ENCODE measurements at regions not wholly inside any gene's neighbourhood (a gene's known extent, or its start where the extent isn't known, plus 50 kb on each side); places are given as distances from the start of the nearest gene placed in this dataset.

DNA sequence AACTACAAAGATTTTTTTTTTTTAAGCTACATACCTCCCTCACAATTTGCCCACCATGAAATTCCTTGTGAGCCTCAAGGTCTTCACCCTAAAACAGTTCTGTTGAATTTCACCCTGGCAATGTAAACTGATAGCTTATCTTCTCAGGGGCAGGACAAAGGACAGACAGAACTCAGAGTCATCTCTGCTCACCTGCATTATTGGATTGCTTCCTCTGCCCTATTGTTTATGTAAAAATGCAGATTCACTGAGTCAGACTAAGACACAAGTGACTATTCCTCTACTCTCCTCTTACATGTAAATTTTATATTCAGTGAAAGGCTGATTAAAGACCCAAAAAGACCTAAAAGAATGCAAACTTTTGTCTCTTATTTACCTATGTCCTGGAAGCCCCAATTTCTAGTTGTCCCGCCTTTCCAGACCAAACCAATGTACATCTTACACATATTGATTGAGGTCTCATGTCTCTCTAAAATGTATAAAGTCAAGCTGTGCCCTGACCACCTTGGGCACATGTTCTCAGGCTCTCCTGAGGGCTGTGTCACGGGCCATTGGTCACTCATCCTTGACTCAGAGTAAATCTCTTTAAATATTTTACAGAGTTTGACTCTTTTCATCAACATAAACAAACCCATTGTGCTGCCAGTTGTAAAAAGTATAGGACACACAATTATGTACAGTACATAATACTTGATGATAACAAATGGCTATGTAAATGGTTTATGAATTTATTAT, 440.2 kb downstream of the HTR7 start:
- ATAC-seq, result no peak

DNA sequence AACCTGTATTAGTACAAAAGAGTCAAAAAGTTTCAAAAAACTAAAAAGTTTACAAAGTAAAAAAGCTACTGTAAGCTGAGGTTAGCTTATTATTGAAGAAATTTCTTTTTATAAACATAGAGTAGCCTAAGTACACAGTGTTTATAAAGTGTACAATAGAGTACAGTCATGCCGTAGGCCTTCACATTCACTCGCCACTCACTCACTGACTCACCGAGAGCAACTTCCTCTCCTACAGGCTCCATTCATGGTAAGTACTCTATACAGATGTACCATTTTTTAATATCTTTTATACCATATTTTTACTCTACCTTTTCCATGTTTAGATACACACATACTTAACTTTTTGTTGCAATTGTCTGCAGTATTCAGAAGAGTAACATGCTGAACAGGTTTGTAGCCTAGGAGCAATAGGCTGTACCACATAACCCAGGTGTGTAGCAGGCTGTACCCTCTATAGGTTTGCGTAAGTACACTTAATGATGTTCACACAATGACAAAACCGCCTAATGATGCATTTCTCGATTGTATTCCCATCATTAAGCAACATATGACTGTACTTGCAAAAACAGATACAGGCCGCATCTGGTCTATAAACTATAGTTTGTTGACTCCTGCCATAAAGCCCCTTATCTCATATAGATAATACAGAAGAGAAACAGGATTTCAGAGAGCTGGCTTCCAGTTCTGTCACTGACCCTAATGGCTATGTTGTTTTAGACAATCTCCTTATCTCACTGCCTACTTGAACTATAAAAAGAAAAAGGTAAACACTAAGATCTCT, 438.8 kb downstream of the HTR7 start:
- peak; percentile 97 for ATAC-seq

DNA sequence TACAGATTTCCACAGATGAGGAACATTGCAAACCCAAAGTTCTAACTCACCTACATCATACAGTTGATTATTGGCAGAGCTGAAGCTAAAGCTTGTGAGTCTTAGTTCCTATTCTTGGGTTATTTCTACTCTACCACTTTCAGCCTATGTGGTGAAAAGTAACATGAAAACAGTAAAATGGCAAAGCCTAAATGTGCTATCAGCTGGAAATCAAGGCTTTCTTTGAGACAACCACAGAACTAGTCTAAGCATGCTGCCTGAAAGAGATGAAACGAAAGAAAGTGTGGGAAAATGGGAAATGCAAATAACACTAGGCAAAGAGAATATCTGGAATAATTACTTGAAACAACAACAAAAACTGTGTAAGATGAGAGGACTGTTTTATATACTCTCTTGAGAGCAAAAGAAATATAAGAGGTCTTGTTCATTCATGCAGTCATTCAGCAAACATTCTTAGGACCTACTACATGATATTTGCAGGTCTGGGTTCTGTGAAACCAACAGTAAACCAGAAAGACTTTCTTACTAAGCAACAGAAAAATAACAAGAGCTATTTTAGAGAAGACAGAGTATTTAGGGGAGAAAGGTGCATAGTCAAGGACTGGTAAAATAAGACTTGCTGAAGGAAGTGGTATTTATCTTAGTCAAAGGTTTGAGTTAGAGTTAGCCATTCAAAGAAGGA, 437.1 kb downstream of the HTR7 start:
- no peak for ATAC-seq

DNA sequence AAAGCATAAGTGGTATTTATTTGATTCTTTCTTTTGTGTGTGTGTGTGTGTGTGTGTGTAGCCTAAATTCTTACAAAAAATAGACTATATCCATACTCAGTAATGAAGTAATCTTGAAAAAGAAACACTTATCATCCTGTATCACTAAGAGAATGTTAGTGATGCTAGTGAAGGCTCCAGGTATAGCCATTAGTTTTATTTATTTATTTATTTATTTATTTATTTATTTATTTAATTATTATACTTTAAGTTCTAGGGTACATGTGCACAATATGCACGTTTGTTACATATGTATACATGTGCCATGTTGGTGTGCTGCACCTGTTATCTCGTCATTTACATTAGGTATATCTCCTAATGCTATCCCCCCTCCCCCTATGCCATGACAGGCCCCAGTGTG, 436.0 kb downstream of the HTR7 start:
- ATAC-seq, result no peak

DNA sequence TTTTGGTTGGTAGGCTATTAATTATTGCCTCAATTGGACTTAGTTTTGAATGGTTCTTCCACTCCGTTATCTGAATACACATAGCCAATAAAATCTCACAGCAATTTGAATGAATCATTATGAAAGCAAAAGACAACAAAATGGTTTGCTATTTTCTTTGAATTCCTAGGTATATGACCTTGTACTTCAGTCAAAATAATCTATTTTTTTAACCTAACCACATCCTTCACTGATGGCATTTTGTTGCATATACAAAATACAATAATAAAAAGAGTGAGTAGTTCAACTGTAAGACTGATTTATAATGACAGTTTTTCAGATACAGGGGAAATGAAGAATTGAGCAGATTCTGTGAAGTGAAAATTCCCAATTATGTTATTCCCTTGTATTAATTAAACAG, 433.1 kb downstream of the HTR7 start:
- ATAC-seq, result no peak

DNA sequence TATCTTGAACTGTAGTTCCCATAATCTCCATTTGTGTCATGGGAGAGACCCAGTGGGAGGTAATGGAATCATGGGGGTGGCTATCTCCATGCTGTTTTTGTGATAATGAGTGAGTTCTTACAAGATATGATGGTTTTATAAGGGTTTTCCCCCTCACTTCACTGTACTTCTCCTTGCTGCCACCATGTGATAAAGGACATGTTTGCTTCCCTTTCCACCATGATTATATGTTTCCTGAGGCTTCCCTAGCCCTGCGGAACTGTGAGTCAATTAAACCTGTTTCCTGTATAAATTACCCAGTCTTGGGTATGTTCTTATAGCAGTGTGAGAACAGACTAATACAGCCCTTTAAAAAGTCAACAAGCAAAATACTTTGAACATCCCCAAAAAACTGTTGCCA, 427.7 kb downstream of the HTR7 start:
- ATAC-seq, result no peak

DNA sequence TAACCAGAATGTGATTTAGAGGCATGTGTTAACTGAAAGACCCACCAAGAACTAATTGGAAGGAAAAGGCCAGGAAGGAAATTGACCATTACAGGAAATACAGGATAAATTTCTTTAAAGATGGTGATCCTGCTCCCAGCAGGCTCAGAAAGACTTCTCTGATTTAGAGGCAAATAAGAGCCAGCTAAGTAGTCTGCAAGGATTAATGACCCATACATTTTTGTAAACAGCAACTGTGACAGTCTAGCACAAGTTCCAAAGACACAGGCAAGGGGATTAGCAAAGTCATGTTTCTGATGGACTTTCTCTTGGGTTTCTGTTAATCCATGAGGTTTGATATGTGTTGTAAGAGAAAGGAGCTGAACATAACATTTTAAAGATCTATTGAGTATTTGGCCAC, 425.0 kb downstream of the HTR7 start:
- ATAC-seq, result no peak

DNA sequence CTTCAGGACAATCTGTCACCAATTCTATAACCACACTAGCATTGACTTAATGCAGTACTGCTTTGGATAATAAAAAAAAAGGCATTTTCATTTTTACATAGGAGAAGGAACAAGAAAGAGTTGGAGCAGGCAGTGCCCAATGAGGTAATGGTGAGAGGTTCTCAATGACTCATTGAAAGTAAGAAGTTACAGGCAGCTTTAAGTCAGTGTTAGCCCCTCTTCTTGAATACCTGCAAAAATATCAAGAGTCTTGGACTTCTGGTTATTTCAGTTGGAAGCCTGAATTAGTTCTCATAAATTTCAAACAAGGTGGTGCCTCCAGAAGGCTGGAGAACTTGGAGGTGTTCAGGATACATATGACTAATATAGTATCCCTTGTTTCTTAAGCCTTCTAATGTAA, 422.5 kb downstream of the HTR7 start:
- no peak for ATAC-seq

DNA sequence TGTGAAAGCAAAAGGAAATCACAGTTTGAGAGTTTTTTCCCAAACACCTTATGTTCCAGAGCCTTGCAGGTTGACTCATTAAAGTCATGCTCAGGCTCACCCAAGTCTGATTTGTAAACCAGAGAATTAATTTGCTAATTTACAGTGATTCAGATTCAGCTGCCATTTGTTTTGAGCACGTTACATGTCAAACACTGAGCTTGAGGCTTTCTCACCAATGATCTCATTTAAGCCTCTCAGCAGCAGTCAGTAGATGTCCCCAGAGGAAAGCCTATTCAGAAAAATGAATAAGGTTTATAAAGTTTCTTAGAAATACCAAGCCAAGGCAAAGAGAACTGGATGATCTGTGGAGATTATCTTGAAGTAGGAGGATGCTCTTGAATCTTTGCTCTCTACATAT, 420.4 kb downstream of the HTR7 start:
- peak; percentile 67 for ATAC-seq

DNA sequence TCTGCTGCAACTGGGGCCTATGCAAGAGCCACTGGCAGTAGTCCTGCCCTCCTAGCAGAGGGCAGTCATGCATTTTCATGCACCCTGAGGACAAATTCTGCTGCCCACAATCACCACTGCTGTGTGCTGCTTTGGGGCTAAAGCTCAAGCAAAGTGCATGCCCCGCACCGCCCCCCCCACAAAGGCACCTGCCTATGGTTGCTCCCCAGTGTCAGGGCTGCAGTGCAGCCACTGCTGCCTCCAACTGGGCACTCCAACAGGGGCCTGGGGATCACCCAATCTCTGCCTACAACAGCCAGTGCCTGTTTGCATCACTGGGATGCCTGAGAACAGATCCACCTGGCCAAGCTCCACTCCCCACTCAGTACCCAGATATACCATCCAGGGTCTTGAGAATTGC, 417.0 kb downstream of the HTR7 start:
- ATAC-seq, result no peak

DNA sequence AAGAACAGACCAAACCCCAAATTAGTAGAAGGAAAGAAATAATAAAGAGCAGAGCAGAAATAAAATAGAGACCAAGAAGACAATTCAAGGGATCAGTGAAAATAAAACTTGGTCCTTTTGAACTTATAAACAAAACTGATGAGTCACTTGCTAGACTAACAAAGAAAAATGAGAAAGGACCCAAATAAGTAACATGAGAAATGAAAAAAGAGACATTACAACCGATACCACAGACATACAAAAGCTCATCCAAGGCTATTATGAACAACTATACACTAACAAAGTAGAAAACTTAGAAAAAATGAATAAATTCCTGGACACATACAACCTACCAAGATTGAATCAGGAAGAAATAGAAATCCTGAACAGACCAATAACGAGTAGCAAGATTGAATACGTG, 414.5 kb downstream of the HTR7 start:
- ATAC-seq, result no peak

DNA sequence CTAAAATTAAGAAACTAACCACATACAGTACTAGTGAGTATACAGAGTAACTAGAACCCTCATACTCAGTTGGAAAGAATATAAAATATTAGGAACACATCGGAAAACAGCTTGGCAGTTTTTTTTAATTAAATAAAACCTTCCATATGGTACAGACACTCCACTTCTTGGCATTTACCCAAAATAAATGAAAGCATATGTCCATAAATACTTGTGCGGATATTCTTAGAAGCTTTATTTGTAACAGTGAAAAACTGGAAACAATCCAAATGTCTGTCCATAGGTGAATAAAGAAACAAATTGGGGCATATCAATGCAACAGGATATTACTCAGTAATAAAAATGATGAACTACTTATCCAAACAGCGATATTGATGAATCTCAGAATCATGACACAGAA, 410.0 kb downstream of the HTR7 start:
- no peak for ATAC-seq

DNA sequence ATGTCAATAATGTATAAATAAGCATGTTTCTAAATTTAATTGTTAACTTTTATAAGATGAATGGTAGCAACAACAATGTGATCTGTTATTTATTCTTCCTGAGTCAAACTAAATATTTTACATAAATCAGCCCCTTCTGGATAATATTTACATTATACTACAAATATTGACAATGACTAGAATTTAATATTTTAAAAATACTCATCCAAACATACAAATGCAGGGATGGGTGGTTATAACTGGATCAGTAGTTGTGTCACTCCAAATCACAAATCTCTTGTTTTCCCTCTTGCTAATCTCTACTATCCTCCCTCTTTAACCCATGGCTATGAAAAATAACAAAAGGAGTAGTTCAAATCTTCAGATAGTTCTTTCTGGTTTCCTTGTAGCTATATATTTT, 407.0 kb downstream of the HTR7 start:
- ATAC-seq, result no peak

DNA sequence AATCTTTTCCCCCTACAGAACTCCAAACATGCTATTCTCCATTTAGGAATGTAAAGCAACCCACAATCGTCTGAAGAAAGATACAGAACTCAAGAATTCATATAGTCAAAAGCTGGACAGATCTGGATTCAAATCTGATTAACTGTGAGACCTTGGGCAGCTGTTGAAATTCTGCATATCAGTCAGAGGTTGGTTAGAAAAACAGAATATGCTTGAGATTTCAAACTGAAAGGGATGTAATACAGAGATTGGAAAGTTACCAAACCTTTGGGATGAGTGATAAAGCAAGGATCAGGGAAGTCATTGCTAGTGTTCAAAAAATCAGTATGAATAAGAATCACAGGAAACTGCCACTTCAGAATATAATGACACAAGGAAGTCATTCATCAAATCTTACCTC, 406.6 kb downstream of the HTR7 start:
- ATAC-seq, result no peak

DNA sequence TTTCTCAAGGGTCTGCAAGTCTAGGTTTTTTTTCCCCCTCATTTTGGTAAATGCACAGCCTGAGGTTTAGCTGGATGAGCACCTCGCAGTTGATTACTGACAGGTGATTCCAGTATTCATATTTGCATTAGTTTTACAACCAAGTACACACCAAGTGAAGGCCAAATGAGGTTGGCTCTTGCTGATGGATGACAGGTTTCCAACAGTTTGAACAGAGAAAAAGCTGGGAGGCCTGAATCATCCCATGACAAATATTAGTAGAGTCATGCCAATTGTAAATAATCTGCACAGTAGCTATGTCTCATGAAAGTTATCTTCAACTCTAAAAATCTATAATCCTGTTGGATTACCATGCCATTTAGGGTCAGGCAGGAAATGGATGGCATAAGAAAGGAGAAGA, 399.8 kb downstream of the HTR7 start:
- ATAC-seq, result no peak

DNA sequence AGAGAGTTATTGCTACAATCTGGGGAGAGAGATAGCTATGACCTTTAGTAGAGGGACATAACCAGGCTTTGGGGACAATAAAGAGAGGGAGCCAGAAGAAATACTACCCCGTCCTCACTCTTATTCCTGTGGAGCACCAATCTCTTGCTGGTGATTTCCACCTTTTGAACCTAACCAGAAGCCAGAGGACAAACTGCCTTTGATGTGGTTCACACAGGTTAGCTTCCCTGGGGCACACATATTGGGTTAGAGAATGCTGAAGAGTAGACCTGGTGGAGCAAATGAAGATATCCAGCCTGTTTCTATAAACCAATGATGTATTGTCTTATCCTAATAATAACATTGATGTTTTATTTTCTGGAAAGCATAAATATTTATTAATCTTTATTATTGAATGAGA, 399.3 kb downstream of the HTR7 start:
- ATAC-seq, result no peak

DNA sequence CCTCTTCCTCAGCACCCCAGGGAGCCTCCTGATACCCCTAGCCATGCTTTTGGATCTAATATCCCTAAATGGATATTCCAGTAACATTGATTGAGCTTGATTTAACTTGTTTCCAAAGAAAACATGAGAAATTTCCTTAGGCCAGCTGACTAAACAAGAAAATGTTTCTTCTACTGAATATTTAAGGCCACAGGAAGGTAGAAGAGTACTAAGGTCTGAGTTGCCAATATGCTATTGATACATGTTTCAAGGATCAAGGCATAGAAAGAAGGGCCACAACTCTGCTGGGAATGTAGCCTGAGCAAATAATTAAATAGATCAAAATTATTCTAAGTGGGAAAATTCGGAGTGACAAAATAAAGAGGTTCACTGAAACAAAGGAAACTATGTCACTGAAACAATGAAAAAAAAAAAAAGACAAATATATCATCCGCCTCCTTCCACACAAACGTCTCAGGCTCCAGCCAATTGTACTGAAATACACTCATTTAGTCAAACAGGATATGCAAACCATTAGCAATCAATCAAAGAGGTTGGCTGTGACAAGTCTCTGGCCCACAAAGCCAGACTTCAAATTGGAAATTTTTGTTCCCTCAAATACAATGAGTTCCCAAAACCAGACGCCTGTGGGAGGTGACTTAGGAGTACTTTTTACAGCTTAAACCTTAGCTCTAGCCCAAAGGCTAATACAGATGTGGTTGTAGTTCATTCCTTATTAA, 396.2 kb downstream of the HTR7 start:
- no peak for ATAC-seq

DNA sequence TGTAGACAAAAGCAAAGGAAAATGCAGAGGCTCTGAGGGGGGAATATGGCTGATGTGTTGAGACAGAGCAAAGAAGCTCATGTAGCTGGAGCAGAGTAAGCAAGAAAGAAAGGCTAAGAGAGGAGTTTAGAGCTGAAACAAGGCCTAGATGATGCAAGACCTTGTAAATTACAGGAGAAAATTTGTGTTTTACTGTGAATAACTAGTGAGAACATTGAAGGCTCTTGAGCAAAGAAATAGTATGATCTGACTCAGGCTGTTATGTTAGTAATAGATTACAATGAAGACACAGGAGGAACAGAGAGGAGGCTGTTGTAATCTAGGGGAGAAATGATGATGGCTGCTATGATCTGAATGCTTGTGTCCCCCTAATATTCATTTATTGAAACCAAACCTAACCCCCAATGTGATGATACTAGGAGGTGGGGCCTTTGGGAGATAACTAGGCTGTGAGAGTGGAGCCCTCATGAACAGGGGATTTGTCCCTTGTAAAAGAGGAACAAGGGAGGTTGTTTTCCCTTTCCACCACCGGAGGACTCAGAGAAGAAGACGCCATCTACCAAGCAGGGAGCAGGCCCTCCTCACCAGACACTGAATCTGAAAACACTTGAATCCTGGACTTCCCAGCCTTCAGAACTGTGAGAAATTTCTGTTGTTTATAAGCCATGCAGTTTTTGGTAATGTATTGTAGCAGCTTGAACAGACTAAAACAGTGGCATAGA, 394.9 kb downstream of the HTR7 start:
- ATAC-seq, result no peak

DNA sequence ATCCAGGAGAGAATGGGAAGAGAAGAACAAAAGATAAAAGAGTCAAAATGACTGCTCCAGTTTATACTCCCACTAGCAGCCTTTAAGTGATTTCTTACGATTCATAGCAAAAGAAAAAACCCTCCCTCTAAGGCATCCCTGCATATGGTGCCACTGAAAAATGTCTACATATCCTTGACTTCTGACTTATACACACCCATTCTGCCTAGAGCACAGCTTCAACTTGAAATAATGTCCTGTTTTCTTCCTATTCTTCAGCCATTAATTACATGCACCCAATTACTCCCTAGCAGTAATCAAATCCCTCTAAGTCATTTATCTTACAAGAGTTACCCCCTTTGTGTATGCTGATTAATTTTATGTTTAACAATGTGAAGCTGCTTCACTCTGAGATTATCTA, 393.5 kb downstream of the HTR7 start:
- no peak for ATAC-seq

DNA sequence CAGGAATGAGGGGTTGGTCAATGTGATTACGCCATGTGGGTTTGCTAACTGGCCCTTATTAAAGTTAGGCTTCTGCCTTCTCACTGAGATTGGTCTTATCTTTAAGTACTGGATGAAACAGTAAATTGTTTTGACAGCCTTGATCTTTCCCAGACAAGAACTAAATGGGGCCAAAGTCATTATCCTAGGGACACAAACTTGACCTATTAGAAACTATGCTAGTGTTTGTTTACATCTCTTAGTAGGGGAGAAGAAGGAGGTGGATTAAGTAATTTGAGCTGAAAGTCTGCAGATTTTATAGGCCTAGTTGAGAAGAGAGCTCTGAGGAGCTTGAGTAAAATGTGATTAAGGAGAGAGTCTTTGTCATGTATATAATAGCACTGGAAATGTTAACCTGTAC, 386.9 kb downstream of the HTR7 start:
- ATAC-seq, result no peak

DNA sequence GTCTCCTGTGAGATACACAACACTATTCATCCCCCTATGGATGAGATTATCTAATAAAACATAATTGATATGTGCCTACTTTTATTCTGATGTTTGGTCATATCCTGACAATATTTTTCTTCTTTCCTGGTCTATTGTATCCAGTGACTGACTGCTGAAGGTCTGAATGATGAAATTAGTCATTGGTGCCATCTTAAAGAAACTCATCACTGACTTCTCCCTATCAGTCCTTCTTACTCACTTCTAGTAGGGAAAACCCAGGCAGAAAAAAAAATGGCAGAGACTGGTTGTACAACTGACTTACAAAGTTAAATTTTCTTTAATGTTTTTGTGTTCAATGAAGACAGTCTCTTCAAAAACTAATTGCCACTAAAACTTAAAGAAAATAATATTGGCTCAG, 377.4 kb downstream of the HTR7 start:
- ATAC-seq, result no peak

DNA sequence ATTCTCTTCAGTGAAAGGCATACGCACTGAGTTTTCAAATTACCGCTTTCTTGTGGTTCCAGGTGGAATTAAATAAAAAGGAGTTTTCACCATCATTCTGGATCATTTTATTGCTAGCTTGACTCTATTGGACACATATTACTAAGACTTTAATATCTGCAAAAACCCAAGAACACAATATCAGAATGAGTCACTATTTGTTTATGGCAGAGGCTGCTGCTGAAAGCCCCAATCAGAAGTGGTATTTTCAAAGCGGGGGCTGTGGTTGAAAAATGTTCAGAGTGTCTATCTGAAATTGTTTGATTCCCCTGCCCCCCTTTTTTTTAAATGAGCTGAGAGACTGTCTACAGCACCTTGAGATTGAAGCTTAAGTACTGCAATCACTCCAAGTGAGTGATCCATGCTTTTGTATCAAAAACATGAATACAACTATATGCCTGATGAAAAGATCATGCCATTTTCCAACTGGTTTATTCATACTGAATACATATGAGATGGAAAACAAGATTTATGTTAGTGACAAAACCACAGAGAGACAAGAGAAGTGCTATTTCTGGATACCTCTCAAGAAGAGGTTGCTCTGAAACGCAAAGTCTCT, 376.4 kb downstream of the HTR7 start:
- no peak for ATAC-seq
